A549 (cell line): ENCODE measurements at regions not wholly inside any gene's neighbourhood (a gene's known extent, or its start where the extent isn't known, plus 50 kb on each side); places are given as distances from the start of the nearest gene placed in this dataset.
"Not testable (repeated sequence)": the region's sequence is repeated elsewhere in the genome, so short reads cannot be mapped to it uniquely, and the experiment has no call there.

Experiments used
- ATAC-seq, 2 experiments: fragments of 200-7000 bp in 1 of 2; fragments of >200 bp in 1 of 2; cut with Nextera tagmentation in 1 of 2; cut with Tn5 transposase in 1 of 2; 3 replicates each; pipeline versions ENCODE4 v1.8.0 to v1.9.1; 2018 to 2020; ENCODE audit warnings: mild to moderate bottlenecking in 1 of 2, moderate library complexity in 1 of 2
- CTCF ChIA-PET: fragments of 300-600 bp; sonication (Branson Sonifier 250); formaldehyde crosslinking; extraction: SDS; loops from one replicate; lab custom pipeline; 2021; ENCODE audit warnings: antibody characterized with exemption, inconsistent platforms; lab: Yijun Ruan, JAX
- POLR2A ChIA-PET: fragments of 350-600 bp; formaldehyde crosslinking; extraction: SDS; loops from one replicate; lab custom pipeline; 2021; ENCODE audit warnings: antibody characterized with exemption, inconsistent platforms; lab: Yijun Ruan, JAX
- DNase-seq, 2 experiments: peaks; one replicate each; pipeline versions ENCODE4 v3.0.0 to v3.0.0-alpha.2; 2011 to 2016; ENCODE audit warnings: low read depth in 1 of 2, low spot score in 1 of 2
- FAIRE-seq: peaks from 2 replicates; lab custom pipeline; 2011; peaks lifted over from hg19 to GRCh38; lab: Jason Lieb, UNC
- H3K27ac ChIP-seq, 2 experiments: fragments of >200 bp; sonication (Bioruptor Twin); formaldehyde crosslinking; 3 replicates each; pipeline ENCODE4 v1.5.1; 2016 to 2017
- H3K4me1 ChIP-seq: fragments of >200 bp; sonication (Bioruptor Twin); formaldehyde crosslinking; 3 replicates; pipeline ENCODE4 v1.6.1; 2016
- H3K4me2 ChIP-seq: fragments of >200 bp; sonication (Bioruptor Twin); formaldehyde crosslinking; 3 replicates; pipeline ENCODE4 v1.6.1; 2016
- H3K4me3 ChIP-seq: fragments of >200 bp; sonication (Bioruptor Twin); formaldehyde crosslinking; 3 replicates; pipeline ENCODE4 v1.5.1; 2016
- H3K9me3 ChIP-seq: fragments of >200 bp; sonication (Bioruptor Twin); formaldehyde crosslinking; 3 replicates; pipeline ENCODE4 v1.6.1; 2016
- CBX2 ChIP-seq: fragments of 200-600 bp; sonication (generic); IDR thresholded peaks from 2 replicates; pipeline ENCODE4 v1.6.1; 2016; ENCODE audit warnings: low read depth, mild to moderate bottlenecking, borderline replicate concordance
- FOXS1 ChIP-seq: fragments of 250-450 bp; sonication (Bioruptor Pico); IDR thresholded peaks from 2 replicates; pipeline ENCODE4 v1.5.0; 2020; ENCODE audit warnings: mild to moderate bottlenecking, moderate library complexity
- GATA3 ChIP-seq: IDR thresholded peaks from 2 replicates; pipeline ENCODE4 v1.6.1; 2012; ENCODE audit warnings: borderline replicate concordance
- HMGXB4 ChIP-seq: fragments of 250-450 bp; sonication (Bioruptor Pico); IDR thresholded peaks from 2 replicates; pipeline ENCODE4 v1.5.0; 2021; ENCODE audit warnings: mild to moderate bottlenecking, moderate library complexity, borderline replicate concordance
- HOXB5 ChIP-seq: fragments of 250-450 bp; sonication (Bioruptor Pico); IDR thresholded peaks from 2 replicates; pipeline ENCODE4 v1.5.0; 2020; ENCODE audit warnings: mild to moderate bottlenecking, moderate library complexity
- KDM5A ChIP-seq: fragments of 200-600 bp; sonication (generic); IDR thresholded peaks from 2 replicates; pipeline ENCODE4 v1.6.1; 2016; ENCODE audit warnings: antibody characterized with exemption, mild to moderate bottlenecking
- NPAS2 ChIP-seq: fragments of 250-450 bp; sonication (Bioruptor Pico); IDR thresholded peaks from 2 replicates; pipeline ENCODE4 v1.8.0; 2022; ENCODE audit warnings: mild to moderate bottlenecking, moderate library complexity, borderline replicate concordance
- RAD21 ChIP-seq, 2 experiments: fragments of >200 bp in 1 of 2; sonication (Bioruptor Twin) in 1 of 2; formaldehyde crosslinking in 1 of 2; IDR thresholded peaks in 1 of 2; conservative IDR thresholded peaks in 1 of 2; 2 replicates in 1 of 2; 3 replicates in 1 of 2; pipeline ENCODE4 v1.6.1; 2012 to 2018; ENCODE audit warnings: inconsistent platforms in 1 of 2
- SMC3 ChIP-seq: fragments of >200 bp; sonication (Bioruptor Twin); formaldehyde crosslinking; IDR thresholded peaks from 3 replicates; pipeline ENCODE4 v1.6.1; 2018; ENCODE audit warnings: inconsistent platforms
- TFCP2L1 ChIP-seq: fragments of 250-450 bp; sonication (Bioruptor Pico); IDR thresholded peaks from 2 replicates; pipeline ENCODE4 v1.5.0; 2021; ENCODE audit warnings: mild to moderate bottlenecking
- WGBS: methylation state at CpG from one replicate; pipeline ENCODE4 v1.1.6; 2017; ENCODE audit errors: missing lambda C conversion rate; 5-methylcytosine and 5-hydroxymethylcytosine counted together
- TF ChIP-seq, protein P1 (sequence below): fragments of 200-600 bp; sonication (generic); IDR thresholded peaks from 2 replicates; pipeline ENCODE4 v1.6.1; 2016; ENCODE audit warnings: antibody characterized with exemption, mild to moderate bottlenecking, moderate library complexity

GRCh38 chr2:189312211-189312610 lies 129.1 kb upstream of the WDR75 start:
- POLR2A ChIA-PET = no interaction called here
- no peak for FAIRE-seq
- 86% methylated on average over 9 of the region's 13 CpGs for WGBS
- Histone ChIP-seq H3K27ac (no peak overlapping the region), H3K4me3 (no peak overlapping the region), H3K4me2 (no peak overlapping the region)
- CTCF ChIA-PET = no interaction called here
- no peak for TF ChIP-seq HOXB5 (CRISPR knock-in tag)
- no peak for TF ChIP-seq RAD21 (conservative IDR thresholded peaks at IDR 0.05 in 1 of 2, IDR thresholded peaks at IDR 0.05 in 1 of 2)
- TF ChIP-seq, protein P1, sequence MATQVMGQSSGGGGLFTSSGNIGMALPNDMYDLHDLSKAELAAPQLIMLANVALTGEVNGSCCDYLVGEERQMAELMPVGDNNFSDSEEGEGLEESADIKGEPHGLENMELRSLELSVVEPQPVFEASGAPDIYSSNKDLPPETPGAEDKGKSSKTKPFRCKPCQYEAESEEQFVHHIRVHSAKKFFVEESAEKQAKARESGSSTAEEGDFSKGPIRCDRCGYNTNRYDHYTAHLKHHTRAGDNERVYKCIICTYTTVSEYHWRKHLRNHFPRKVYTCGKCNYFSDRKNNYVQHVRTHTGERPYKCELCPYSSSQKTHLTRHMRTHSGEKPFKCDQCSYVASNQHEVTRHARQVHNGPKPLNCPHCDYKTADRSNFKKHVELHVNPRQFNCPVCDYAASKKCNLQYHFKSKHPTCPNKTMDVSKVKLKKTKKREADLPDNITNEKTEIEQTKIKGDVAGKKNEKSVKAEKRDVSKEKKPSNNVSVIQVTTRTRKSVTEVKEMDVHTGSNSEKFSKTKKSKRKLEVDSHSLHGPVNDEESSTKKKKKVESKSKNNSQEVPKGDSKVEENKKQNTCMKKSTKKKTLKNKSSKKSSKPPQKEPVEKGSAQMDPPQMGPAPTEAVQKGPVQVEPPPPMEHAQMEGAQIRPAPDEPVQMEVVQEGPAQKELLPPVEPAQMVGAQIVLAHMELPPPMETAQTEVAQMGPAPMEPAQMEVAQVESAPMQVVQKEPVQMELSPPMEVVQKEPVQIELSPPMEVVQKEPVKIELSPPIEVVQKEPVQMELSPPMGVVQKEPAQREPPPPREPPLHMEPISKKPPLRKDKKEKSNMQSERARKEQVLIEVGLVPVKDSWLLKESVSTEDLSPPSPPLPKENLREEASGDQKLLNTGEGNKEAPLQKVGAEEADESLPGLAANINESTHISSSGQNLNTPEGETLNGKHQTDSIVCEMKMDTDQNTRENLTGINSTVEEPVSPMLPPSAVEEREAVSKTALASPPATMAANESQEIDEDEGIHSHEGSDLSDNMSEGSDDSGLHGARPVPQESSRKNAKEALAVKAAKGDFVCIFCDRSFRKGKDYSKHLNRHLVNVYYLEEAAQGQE = no peak
- no peak for TF ChIP-seq HMGXB4 (CRISPR knock-in tag)
- TF ChIP-seq SMC3 = no peak
- no peak for TF ChIP-seq TFCP2L1 (CRISPR knock-in tag)
- no peak for TF ChIP-seq KDM5A
- TF ChIP-seq CBX2 = no peak
- TF ChIP-seq, all 56 proteins: peak for 0
- no peaks in the 10 kb centered on the region for H3K9me3 ChIP-seq
- H3K4me1 ChIP-seq = no peaks in the 10 kb centered on the region
- ATAC-seq = no peak
- DNase-seq = no peak

GRCh38 chr2:189312643-189313042 lies 128.6 kb upstream of the WDR75 start:
- Histone ChIP-seq H3K4me2 (no peak overlapping the region), H3K9me3 (no peaks in the 10 kb centered on the region), H3K27ac (no peak overlapping the region), H3K4me1 (no peaks in the 10 kb centered on the region), H3K4me3 (no peak overlapping the region)
- TF ChIP-seq NPAS2 (CRISPR knock-in tag) (no peak), GATA3 (no peak)
- WGBS = 83% methylated on average over 4 of the region's 4 CpGs
- FAIRE-seq (no peak), DNase-seq (no peak), ATAC-seq (no peak)
- POLR2A ChIA-PET = no interaction called here
- CTCF ChIA-PET = interaction anchor here (0.6 kb wide), 1 partner anchor 1395 kb away, joined by 3 read pairs; no protein-coding TSS in a partner anchor

- no peak for ATAC-seq
- Histone ChIP-seq H3K4me2 (no peak overlapping the region), H3K27ac (no peak overlapping the region), H3K9me3 (0 out of 3 replicates have a peak, but pooled peaks cover 4% of the 10 kb centered on the region), H3K4me3 (no peak overlapping the region), H3K4me1 (no peaks in the 10 kb centered on the region)
- DNase-seq = no peak
- FAIRE-seq = no peak
- ChIA-PET CTCF (interaction anchor here (0.6 kb wide), 1 partner anchor 11 kb away, joined by 3 read pairs; no protein-coding TSS in a partner anchor), POLR2A (no interaction called here)
- 31% methylated on average over 1 of the region's 1 CpG for WGBS
- TF ChIP-seq HOXB5 (CRISPR knock-in tag) (no peak), FOXS1 (CRISPR knock-in tag) (no peak)
- TF ChIP-seq, all 56 proteins: peak for 0
These were observed 122.5 kb upstream of the WDR75 start for GRCh38 chr2:189318761-189319160.

GRCh38 chr2:189319424-189319823 lies 121.8 kb upstream of the WDR75 start:
- H3K27ac ChIP-seq = not testable (repeated sequence)

More at GRCh38 chr2:189319424-189319823, 121.8 kb upstream of the WDR75 start:
- FAIRE-seq, CTCF ChIA-PET, DNase-seq, H3K4me1 ChIP-seq, H3K4me3 ChIP-seq, H3K9me3 ChIP-seq, ATAC-seq, POLR2A ChIA-PET, H3K4me2 ChIP-seq: not testable (repeated sequence)
- WGBS = 83% methylated on average over 7 of the region's 11 CpGs
